Duodenal mucosa (tissue), 2 donors: ENCODE measurements at regions not wholly inside any gene's neighbourhood (a gene's known extent, or its start where the extent isn't known, plus 50 kb on each side); places are given as distances from the start of the nearest gene placed in this dataset.

ENCODE experiments used
- H3K27ac ChIP-seq: one replicate; pipeline ENCODE4 v1.7.0; 2013; ENCODE audit warnings: low read depth, low read length
- H3K27me3 ChIP-seq, 2 donors: one replicate each; pipeline ENCODE4 v1.7.0; 2013; ENCODE audit warnings: low read length in 2 of 2, control low read depth in 1 of 2; ENCODE audit not compliant: insufficient read depth in 2 of 2, control insufficient read depth in 1 of 2
- H3K36me3 ChIP-seq, 2 donors: one replicate each; pipeline ENCODE4 v1.7.0; 2013; ENCODE audit warnings: low read length in 2 of 2, control low read depth in 1 of 2; ENCODE audit not compliant: insufficient read depth in 2 of 2, control insufficient read depth in 1 of 2
- H3K4me1 ChIP-seq, 2 donors: one replicate each; pipeline ENCODE4 v1.7.0; 2013; ENCODE audit warnings: low read length in 2 of 2, control low read depth in 1 of 2; ENCODE audit not compliant: insufficient read depth in 2 of 2, control insufficient read depth in 1 of 2
- H3K4me3 ChIP-seq, 2 donors: one replicate each; pipeline ENCODE4 v1.7.0; 2013; ENCODE audit warnings: low read length in 2 of 2, low read depth in 1 of 2
- H3K9ac ChIP-seq, 2 donors: one replicate each; pipeline ENCODE4 v1.7.0; 2013; ENCODE audit warnings: low read length in 2 of 2, low read depth in 1 of 2
- H3K9me3 ChIP-seq, 2 donors: one replicate each; pipeline ENCODE4 v1.7.0; 2013; ENCODE audit warnings: low read length in 2 of 2, control low read depth in 1 of 2; ENCODE audit not compliant: control insufficient read depth in 1 of 2

GRCh38 chrX:40360557-40360956 lies 220.2 kb upstream of the ATP6AP2 start:
- Histone ChIP-seq H3K9ac (no peak overlapping the region), H3K27ac (no peak overlapping the region), H3K4me3 (no peak overlapping the region), H3K9me3 (no peaks in the 10 kb centered on the region), H3K4me1 (no peaks in the 10 kb centered on the region), H3K27me3 (no peaks in the 10 kb centered on the region), H3K36me3 (no peaks in the 10 kb centered on the region)

GRCh38 chrX:40359593-40359992 lies 221.2 kb upstream of the ATP6AP2 start:
- Histone ChIP-seq H3K27ac (no peak overlapping the region), H3K4me3 (no peak overlapping the region), H3K9me3 (no peaks in the 10 kb centered on the region), H3K4me1 (no peaks in the 10 kb centered on the region), H3K36me3 (no peaks in the 10 kb centered on the region), H3K9ac (no peak overlapping the region), H3K27me3 (no peaks in the 10 kb centered on the region)

GRCh38 chrX:40358994-40359393 lies 221.8 kb upstream of the ATP6AP2 start:
- no peaks in the 10 kb centered on the region for H3K4me1 ChIP-seq
- H3K36me3 ChIP-seq = no peaks in the 10 kb centered on the region
- H3K9me3 ChIP-seq = no peaks in the 10 kb centered on the region
- no peak overlapping the region for H3K27ac ChIP-seq
- no peaks in the 10 kb centered on the region for H3K27me3 ChIP-seq
- H3K4me3 ChIP-seq = no peak overlapping the region
- H3K9ac ChIP-seq = no peak overlapping the region

- Histone ChIP-seq H3K9me3 (no peaks in the 10 kb centered on the region), H3K36me3 (no peaks in the 10 kb centered on the region), H3K4me1 (no peaks in the 10 kb centered on the region), H3K9ac (no peak overlapping the region), H3K27ac (no peak overlapping the region), H3K27me3 (no peaks in the 10 kb centered on the region), H3K4me3 (no peak overlapping the region)
Observed at GRCh38 chrX:40349251-40349650, 231.5 kb upstream of the ATP6AP2 start.

GRCh38 chrX:40346379-40346778 lies 234.4 kb upstream of the ATP6AP2 start:
- Histone ChIP-seq H3K27ac (no peak overlapping the region), H3K9ac (no peak overlapping the region), H3K9me3 (no peaks in the 10 kb centered on the region), H3K36me3 (no peaks in the 10 kb centered on the region), H3K27me3 (no peaks in the 10 kb centered on the region), H3K4me3 (no peak overlapping the region), H3K4me1 (no peaks in the 10 kb centered on the region)

GRCh38 chrX:40343319-40343718 lies 237.5 kb upstream of the ATP6AP2 start:
- Histone ChIP-seq H3K27me3 (no peaks in the 10 kb centered on the region), H3K9me3 (no peaks in the 10 kb centered on the region), H3K27ac (no peak overlapping the region), H3K36me3 (no peaks in the 10 kb centered on the region), H3K9ac (no peak overlapping the region), H3K4me3 (no peak overlapping the region), H3K4me1 (no peaks in the 10 kb centered on the region)

GRCh38 chrX:40340116-40340515 lies 240.7 kb upstream of the ATP6AP2 start:
- no peaks in the 10 kb centered on the region for H3K4me1 ChIP-seq
- H3K4me3 ChIP-seq = no peak overlapping the region
- H3K9me3 ChIP-seq = no peaks in the 10 kb centered on the region
- H3K9ac ChIP-seq = no peak overlapping the region
- H3K27ac ChIP-seq = no peak overlapping the region
- H3K36me3 ChIP-seq = no peaks in the 10 kb centered on the region
- H3K27me3 ChIP-seq = no peaks in the 10 kb centered on the region

- no peak overlapping the region for H3K9ac ChIP-seq
Observed at GRCh38 chrX:40333344-40333743, 235.6 kb upstream of the BCOR start.

GRCh38 chrX:40331762-40332161 lies 234.0 kb upstream of the BCOR start:
- no peak overlapping the region for H3K4me3 ChIP-seq
- no peaks in the 10 kb centered on the region for H3K4me1 ChIP-seq
- H3K27me3 ChIP-seq = no peaks in the 10 kb centered on the region
- H3K9ac ChIP-seq = no peak overlapping the region
- no peaks in the 10 kb centered on the region for H3K36me3 ChIP-seq
- no peaks in the 10 kb centered on the region for H3K9me3 ChIP-seq
- H3K27ac ChIP-seq = no peak overlapping the region

More at GRCh38 chrX:40333344-40333743, 235.6 kb upstream of the BCOR start:
- Histone ChIP-seq H3K4me1 (no peaks in the 10 kb centered on the region), H3K4me3 (no peak overlapping the region), H3K36me3 (no peaks in the 10 kb centered on the region), H3K9me3 (no peaks in the 10 kb centered on the region), H3K27me3 (no peaks in the 10 kb centered on the region), H3K27ac (no peak overlapping the region)

GRCh38 chrX:40331353-40331752 lies 233.6 kb upstream of the BCOR start:
- Histone ChIP-seq H3K9me3 (no peaks in the 10 kb centered on the region), H3K4me3 (no peak overlapping the region), H3K36me3 (no peaks in the 10 kb centered on the region), H3K27ac (no peak overlapping the region), H3K9ac (no peak overlapping the region), H3K27me3 (no peaks in the 10 kb centered on the region), H3K4me1 (no peaks in the 10 kb centered on the region)

- H3K4me1 ChIP-seq = no peaks in the 10 kb centered on the region
- H3K27me3 ChIP-seq = no peaks in the 10 kb centered on the region
- H3K27ac ChIP-seq = no peak overlapping the region
- no peaks in the 10 kb centered on the region for H3K36me3 ChIP-seq
- H3K4me3 ChIP-seq = no peak overlapping the region
- no peak overlapping the region for H3K9ac ChIP-seq
- no peaks in the 10 kb centered on the region for H3K9me3 ChIP-seq
Observed at GRCh38 chrX:40329616-40330015, 231.9 kb upstream of the BCOR start.
